Neural crest cell (in vitro differentiated cells): ENCODE measurements at regions not wholly inside any gene's neighbourhood (a gene's known extent, or its start where the extent isn't known, plus 50 kb on each side); places are given as distances from the start of the nearest gene placed in this dataset.
"Not testable (repeated sequence)": the region's sequence is repeated elsewhere in the genome, so short reads cannot be mapped to it uniquely, and the experiment has no call there.

Experiments
- DNase-seq: peaks from one replicate; pipeline ENCODE4 v3.0.0; 2021; ENCODE audit warnings: low read depth, mixed read lengths, low spot score
- H3K27ac Mint-ChIP-seq: one replicate; pipeline ENCODE4 v1.8.0; 2021; ENCODE audit warnings: mild to moderate bottlenecking, mixed read lengths; ENCODE audit not compliant: unreplicated experiment
- H3K27me3 Mint-ChIP-seq: 2 replicates; pipeline ENCODE4 v1.8.0; 2021; ENCODE audit warnings: low read depth, mild to moderate bottlenecking, mixed read lengths
- H3K36me3 Mint-ChIP-seq: 2 replicates; pipeline ENCODE4 v1.8.0; 2021; ENCODE audit warnings: low read depth, mild to moderate bottlenecking, mixed read lengths
- H3K4me1 Mint-ChIP-seq: 2 replicates; pipeline ENCODE4 v1.8.0; 2021; ENCODE audit warnings: mixed read lengths
- H3K4me3 Mint-ChIP-seq: one replicate; pipeline ENCODE4 v1.8.0; 2021; ENCODE audit warnings: mild to moderate bottlenecking, mixed read lengths
- H3K9me3 Mint-ChIP-seq: 2 replicates; pipeline ENCODE4 v1.8.0; 2021; ENCODE audit warnings: mixed read lengths
- TF ChIP-seq, protein P1 (sequence below): fragments of 200-600 bp; sonication (generic); conservative IDR thresholded peaks from 2 replicates; pipeline ENCODE4 v1.5.0; 2021; ENCODE audit warnings: antibody characterized with exemption, mild to moderate bottlenecking

DNA sequence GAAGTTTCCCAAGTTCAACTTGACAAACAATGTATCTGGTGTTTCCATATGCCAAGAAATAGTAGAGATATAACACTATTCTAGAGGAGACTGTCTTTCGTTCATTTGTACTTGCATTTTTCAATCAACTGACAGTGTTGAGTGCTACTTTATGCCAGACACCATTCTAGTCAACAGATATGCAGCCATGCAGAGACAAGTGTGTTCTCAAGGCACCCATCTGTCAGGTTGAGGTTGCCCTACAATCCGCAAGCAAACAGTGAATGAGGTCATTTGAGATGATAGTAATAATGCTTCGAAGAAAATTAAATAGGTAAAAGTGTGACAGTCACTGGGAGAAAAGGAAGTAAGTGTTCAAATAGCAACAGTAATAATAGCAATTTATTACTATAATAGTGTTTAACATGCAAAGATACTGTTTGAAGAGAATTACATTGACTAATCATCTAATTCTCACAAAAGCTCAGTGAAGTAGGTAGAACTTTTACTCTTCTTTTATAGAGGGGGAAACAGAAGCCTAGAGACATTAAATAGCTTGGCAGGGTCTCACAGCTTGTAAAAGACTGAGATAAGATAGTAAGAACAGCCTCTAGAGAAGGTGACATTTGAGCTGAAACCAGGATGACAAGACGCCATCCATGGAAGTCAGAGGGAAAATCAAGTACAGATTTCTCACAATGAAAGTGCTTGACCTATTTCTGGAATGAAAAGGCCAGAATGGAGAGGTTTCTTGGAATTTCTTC lies 936.9 kb downstream of the SORCS3 start:
- no peak overlapping the region for H3K27ac Mint-ChIP-seq
- no peaks in the 10 kb centered on the region for H3K27me3 Mint-ChIP-seq
- no peaks in the 10 kb centered on the region for H3K36me3 Mint-ChIP-seq
- TF ChIP-seq, protein P1, sequence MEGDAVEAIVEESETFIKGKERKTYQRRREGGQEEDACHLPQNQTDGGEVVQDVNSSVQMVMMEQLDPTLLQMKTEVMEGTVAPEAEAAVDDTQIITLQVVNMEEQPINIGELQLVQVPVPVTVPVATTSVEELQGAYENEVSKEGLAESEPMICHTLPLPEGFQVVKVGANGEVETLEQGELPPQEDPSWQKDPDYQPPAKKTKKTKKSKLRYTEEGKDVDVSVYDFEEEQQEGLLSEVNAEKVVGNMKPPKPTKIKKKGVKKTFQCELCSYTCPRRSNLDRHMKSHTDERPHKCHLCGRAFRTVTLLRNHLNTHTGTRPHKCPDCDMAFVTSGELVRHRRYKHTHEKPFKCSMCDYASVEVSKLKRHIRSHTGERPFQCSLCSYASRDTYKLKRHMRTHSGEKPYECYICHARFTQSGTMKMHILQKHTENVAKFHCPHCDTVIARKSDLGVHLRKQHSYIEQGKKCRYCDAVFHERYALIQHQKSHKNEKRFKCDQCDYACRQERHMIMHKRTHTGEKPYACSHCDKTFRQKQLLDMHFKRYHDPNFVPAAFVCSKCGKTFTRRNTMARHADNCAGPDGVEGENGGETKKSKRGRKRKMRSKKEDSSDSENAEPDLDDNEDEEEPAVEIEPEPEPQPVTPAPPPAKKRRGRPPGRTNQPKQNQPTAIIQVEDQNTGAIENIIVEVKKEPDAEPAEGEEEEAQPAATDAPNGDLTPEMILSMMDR = no peak
- H3K4me1 Mint-ChIP-seq = no peaks in the 10 kb centered on the region
- DNase-seq = no peak
- no peak overlapping the region for H3K4me3 Mint-ChIP-seq
- peaks cover 2% of the 10 kb centered on the region for H3K9me3 Mint-ChIP-seq

DNA sequence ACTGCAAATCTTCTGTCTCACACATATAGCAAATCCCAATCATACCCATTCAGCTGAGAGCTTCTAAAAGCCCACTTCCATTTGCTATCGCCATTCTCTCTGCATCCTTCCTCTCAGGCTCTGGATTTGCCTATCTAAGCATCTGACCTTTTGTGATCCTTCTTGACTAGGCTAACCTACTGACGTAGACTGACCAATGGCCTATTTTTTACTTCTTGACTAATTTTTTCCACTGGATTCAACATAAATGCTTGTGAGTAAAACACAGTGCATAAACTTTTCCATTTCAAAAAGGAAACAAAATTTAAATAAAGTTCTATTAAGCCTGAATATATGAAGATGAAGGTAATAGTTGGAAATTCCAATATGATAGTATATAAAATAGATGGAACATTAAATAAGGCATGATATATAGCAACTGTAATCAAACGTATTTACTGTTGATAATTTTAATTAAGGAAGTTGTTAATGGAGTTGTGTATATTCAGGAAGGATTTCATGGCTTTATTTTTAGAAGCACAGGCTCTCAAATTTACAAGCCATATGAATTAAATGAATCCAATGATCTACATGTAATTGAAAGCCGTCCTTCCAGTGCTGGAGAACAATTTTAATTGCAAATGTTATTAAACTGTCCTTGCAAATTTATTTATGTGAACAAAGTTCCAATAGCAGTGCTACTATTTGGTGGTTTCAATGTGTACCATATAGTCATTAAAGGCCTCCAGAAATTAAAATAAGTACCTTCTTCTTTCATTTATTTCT lies 918.4 kb downstream of the SORCS3 start:
- H3K9me3 Mint-ChIP-seq = no peaks in the 10 kb centered on the region
- no peak overlapping the region for H3K27ac Mint-ChIP-seq
- no peak overlapping the region for H3K4me3 Mint-ChIP-seq
- no peaks in the 10 kb centered on the region for H3K4me1 Mint-ChIP-seq
- no peaks in the 10 kb centered on the region for H3K36me3 Mint-ChIP-seq
- TF ChIP-seq, protein P1 = no peak
- no peak for DNase-seq
- no peaks in the 10 kb centered on the region for H3K27me3 Mint-ChIP-seq

DNA sequence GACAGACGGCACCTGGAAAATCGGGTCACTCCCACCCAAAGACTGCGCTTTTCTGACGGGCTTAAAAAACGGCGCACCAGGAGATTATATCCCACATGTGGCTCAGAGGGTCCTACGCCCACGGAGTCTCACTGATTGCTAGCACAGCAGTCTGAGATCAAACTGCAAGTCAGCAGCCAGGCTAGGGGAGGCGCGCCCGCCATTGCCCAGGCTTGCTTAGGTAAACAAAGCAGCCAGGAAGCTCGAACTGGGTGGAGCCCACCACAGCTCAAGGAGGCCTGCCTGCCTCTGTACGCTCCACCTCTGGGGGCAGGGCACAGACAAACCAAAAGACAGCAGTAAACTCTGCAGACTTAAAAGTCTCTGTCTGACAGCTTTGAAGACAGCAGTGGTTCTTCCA lies 909.4 kb downstream of the SORCS3 start:
- not testable (repeated sequence) for H3K36me3 Mint-ChIP-seq, DNase-seq, H3K9me3 Mint-ChIP-seq, H3K4me3 Mint-ChIP-seq, H3K4me1 Mint-ChIP-seq, H3K27me3 Mint-ChIP-seq, H3K27ac Mint-ChIP-seq

DNA sequence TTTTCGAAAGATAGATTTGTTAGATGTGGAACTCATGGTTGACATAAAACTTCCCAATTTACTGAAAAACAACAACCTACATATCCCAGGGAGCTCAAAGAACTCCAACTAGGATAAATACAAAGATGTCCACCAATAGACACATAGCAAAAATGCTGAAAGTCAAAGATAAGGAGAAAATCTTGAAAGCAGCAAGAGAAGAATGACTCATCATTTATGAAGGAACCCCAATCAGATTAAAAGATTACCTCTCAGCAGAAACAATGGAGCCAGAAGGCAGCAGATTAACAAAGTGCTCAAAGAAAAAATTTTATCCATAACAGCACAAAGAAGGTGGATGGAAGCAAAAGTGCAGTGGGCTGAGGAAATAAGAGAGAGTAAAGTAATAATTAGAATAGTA lies 908.6 kb downstream of the SORCS3 start:
- Mint-ChIP-seq H3K36me3 (peaks cover 2% of the 10 kb centered on the region), H3K27me3 (no peaks in the 10 kb centered on the region), H3K27ac (no peak overlapping the region), H3K9me3 (no peaks in the 10 kb centered on the region), H3K4me1 (no peaks in the 10 kb centered on the region), H3K4me3 (no peak overlapping the region)
- TF ChIP-seq, protein P1 = no peak
- no peak for DNase-seq

DNA sequence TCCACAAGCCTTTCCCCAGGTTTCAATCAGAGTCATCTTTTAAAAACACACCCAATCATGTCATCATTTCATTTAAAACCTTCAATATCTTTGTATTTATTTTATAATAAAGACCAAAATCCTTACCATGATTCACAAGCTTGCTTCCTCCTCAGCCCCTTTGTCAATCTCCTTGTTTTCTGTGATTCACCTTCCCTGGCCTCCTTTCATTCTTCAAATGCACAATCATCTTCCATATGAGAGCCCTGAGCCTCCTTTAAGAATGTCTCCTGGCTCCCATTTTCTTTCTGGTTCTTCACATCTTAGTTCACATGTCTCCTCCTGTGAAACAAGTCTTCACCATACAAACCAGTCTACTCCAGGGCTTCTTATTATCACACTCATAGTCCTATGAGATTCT lies 904.0 kb downstream of the SORCS3 start:
- Mint-ChIP-seq H3K27ac (no peak overlapping the region), H3K4me1 (peaks cover 4% of the 10 kb centered on the region), H3K4me3 (no peak overlapping the region), H3K36me3 (peaks cover 2% of the 10 kb centered on the region), H3K27me3 (no peaks in the 10 kb centered on the region), H3K9me3 (no peaks in the 10 kb centered on the region)
- TF ChIP-seq, protein P1 = no peak
- DNase-seq = no peak

DNA sequence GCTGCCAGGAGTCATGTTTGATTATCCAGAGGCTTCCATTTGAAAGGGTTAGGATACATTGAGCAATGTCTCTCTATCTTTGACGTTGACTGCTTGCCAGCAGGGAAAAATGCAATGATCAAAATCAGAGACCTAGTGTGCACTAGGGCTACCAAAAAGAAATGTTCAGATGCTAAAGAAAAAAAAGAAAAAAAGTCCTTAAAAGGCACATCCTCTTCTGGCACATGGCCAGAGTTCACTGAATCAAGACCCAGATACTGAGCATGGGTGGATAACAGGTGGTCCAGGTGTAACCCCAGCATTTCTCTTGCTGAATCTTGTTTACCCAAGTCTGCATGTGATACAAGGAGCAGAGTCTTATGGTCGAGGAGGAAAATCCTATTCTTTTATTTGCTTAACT lies 899.3 kb downstream of the SORCS3 start:
- no peak overlapping the region for H3K27ac Mint-ChIP-seq
- no peak for DNase-seq
- TF ChIP-seq, protein P1 = no peak
- no peaks in the 10 kb centered on the region for H3K9me3 Mint-ChIP-seq
- no peaks in the 10 kb centered on the region for H3K36me3 Mint-ChIP-seq
- no peaks in the 10 kb centered on the region for H3K27me3 Mint-ChIP-seq
- H3K4me1 Mint-ChIP-seq = peaks cover 24% of the 10 kb centered on the region
- no peak overlapping the region for H3K4me3 Mint-ChIP-seq
